PC-3 (cell line): ENCODE measurements at regions not wholly inside any gene's neighbourhood (a gene's known extent, or its start where the extent isn't known, plus 50 kb on each side); places are given as distances from the start of the nearest gene placed in this dataset.

Experiments
- EZH2 ChIP-seq: fragments of 300-600 bp; sonication (generic); IDR thresholded peaks from one replicate; pipeline ENCODE4 v1.6.1; 2017; ENCODE audit warnings: antibody characterized with exemption, mild to moderate bottlenecking, low read length; ENCODE audit not compliant: unreplicated experiment
- EZH2phosphoT487 ChIP-seq: fragments of 300-600 bp; sonication (generic); IDR thresholded peaks from 2 replicates; pipeline ENCODE4 v1.6.1; 2018; ENCODE audit warnings: mild to moderate bottlenecking, antibody characterized with exemption, low read length, borderline replicate concordance
- TF ChIP-seq, protein P1 (sequence below): fragments of 300-600 bp; sonication (generic); conservative IDR thresholded peaks from 2 replicates; pipeline ENCODE4 v1.5.1; 2017; ENCODE audit warnings: antibody characterized with exemption, low read depth, mild to moderate bottlenecking, low read length

DNA sequence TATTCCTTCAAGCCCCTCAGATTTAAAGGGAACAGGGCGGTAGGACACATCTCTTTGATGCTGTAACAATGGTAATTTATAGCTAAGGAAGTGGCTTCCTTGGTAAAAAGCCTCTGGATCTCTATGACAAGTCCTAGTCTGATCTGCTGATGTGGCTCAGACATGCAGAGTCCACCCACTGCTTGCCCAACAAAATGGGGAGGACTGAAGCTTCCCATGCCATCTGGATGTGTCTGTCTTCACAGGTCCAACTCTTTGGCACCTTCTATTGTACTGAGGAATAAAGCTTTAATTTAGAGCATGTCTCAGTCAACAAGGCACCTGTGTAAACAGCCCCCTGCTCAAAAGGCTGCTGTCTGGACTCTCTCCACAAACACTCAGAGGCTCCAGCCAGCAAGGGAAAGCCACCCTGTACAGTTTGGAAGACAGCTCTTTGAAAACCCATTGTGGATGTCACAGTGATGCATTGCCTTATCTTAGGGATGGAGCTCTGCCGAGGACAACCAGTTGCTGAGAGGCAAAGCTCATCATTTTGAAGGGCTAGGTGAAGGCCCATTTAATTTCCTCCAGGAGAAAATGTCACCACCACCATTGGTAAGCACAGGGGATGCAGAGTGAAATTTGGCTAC lies 348.6 kb upstream of the GRM7 start:
- TF ChIP-seq, protein P1, sequence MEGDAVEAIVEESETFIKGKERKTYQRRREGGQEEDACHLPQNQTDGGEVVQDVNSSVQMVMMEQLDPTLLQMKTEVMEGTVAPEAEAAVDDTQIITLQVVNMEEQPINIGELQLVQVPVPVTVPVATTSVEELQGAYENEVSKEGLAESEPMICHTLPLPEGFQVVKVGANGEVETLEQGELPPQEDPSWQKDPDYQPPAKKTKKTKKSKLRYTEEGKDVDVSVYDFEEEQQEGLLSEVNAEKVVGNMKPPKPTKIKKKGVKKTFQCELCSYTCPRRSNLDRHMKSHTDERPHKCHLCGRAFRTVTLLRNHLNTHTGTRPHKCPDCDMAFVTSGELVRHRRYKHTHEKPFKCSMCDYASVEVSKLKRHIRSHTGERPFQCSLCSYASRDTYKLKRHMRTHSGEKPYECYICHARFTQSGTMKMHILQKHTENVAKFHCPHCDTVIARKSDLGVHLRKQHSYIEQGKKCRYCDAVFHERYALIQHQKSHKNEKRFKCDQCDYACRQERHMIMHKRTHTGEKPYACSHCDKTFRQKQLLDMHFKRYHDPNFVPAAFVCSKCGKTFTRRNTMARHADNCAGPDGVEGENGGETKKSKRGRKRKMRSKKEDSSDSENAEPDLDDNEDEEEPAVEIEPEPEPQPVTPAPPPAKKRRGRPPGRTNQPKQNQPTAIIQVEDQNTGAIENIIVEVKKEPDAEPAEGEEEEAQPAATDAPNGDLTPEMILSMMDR, result no peak
- TF ChIP-seq EZH2, result no peak
- no peak for TF ChIP-seq EZH2phosphoT487
